22Rv1 (cell line): ENCODE measurements at regions not wholly inside any gene's neighbourhood (a gene's known extent, or its start where the extent isn't known, plus 50 kb on each side); places are given as distances from the start of the nearest gene placed in this dataset.

Experiments
- H3K27ac ChIP-seq: fragments of 450-650 bp; 2 replicates; pipeline ENCODE4 v1.5.1; 2017
- CTCF ChIP-seq: fragments of 450-650 bp; IDR thresholded peaks from 2 replicates; pipeline ENCODE4 v1.5.1; 2017; ENCODE audit warnings: mild to moderate bottlenecking
- ZFX ChIP-seq: fragments of 450-650 bp; IDR thresholded peaks from 2 replicates; pipeline ENCODE4 v1.6.1; 2017; ENCODE audit warnings: antibody characterized with exemption, borderline replicate concordance

GRCh38 chr6:3938715-3939367 is 89.7 kb downstream of the FAM50B start:
- TF ChIP-seq ZFX, result no peak
- no peak overlapping the region for H3K27ac ChIP-seq

GRCh38 chr6:3939368-3939958 is 90.3 kb downstream of the FAM50B start:
- no peak overlapping the region for H3K27ac ChIP-seq
- TF ChIP-seq ZFX (no peak), CTCF (no peak)

- H3K27ac ChIP-seq, result no peak overlapping the region
- TF ChIP-seq ZFX (no peak), CTCF (no peak)
Observed at GRCh38 chr6:3939964-3940363, 90.8 kb downstream of the FAM50B start.

- no peak overlapping the region for H3K27ac ChIP-seq
- TF ChIP-seq ZFX (no peak), CTCF (no peak)
Observed at GRCh38 chr6:3940703-3941102, 91.5 kb downstream of the FAM50B start.

GRCh38 chr6:3943331-3943765 is 94.2 kb downstream of the FAM50B start:
- TF ChIP-seq ZFX, result no peak
- TF ChIP-seq CTCF, result no peak

GRCh38 chr6:3944246-3944645 is 95.1 kb downstream of the FAM50B start:
- TF ChIP-seq ZFX (no peak), CTCF (no peak)

More at GRCh38 chr6:3943331-3943765, 94.2 kb downstream of the FAM50B start:
- H3K27ac ChIP-seq, result no peak overlapping the region

GRCh38 chr6:3946778-3947177 is 97.6 kb downstream of the FAM50B start:
- no peak overlapping the region for H3K27ac ChIP-seq
- TF ChIP-seq ZFX, result no peak
- TF ChIP-seq CTCF, result no peak

More at GRCh38 chr6:3944246-3944645, 95.1 kb downstream of the FAM50B start:
- no peak overlapping the region for H3K27ac ChIP-seq

- no peak for TF ChIP-seq ZFX
- no peak for TF ChIP-seq CTCF
Observed at GRCh38 chr6:3948866-3949265, 99.7 kb downstream of the FAM50B start.

More at GRCh38 chr6:3948866-3949265, 99.7 kb downstream of the FAM50B start:
- H3K27ac ChIP-seq, result no peak overlapping the region
